PC-9 (cell line): ENCODE measurements at regions not wholly inside any gene's neighbourhood (a gene's known extent, or its start where the extent isn't known, plus 50 kb on each side); places are given as distances from the start of the nearest gene placed in this dataset.

Source experiments
- BruUV-seq: library from RNA; stranded (reverse); fragments of 400-500 nt; replicated peaks from 2 replicates; lab custom pipeline; 2021; lab: Mats Ljungman, UMichigan
- CTCF ChIA-PET: fragments of 300-600 bp; sonication (Branson Sonifier 250); formaldehyde crosslinking; loops from one replicate; lab custom pipeline; 2022; ENCODE audit warnings: antibody characterized with exemption; lab: Charles Lee
- POLR2A ChIA-PET: fragments of 300-600 bp; sonication (Branson Sonifier 250); formaldehyde crosslinking; loops from one replicate; lab custom pipeline; 2022; ENCODE audit warnings: antibody characterized with exemption; ENCODE audit not compliant: unreplicated experiment; lab: Charles Lee
- DNase-seq, 2 experiments: peaks; one replicate each; pipeline versions ENCODE4 v3.0.0 to v3.0.0-alpha.2; 2015 to 2022; ENCODE audit warnings: mixed read lengths in 1 of 2
- H2AFZ ChIP-seq: fragments of 200-600 bp; sonication (generic); 2 replicates; pipeline ENCODE4 v1.8.1; 2017; ENCODE audit warnings: antibody characterized with exemption
- H3F3A ChIP-seq: fragments of 200-600 bp; sonication (generic); 2 replicates; pipeline ENCODE4 v1.8.1; 2017; ENCODE audit warnings: antibody characterized with exemption, mild to moderate bottlenecking, low read depth; ENCODE audit not compliant: insufficient read depth
- H3K27ac ChIP-seq: fragments of 200-600 bp; sonication (generic); 2 replicates; pipeline ENCODE4 v1.6.1; 2016; ENCODE audit warnings: mixed run types
- H3K27me3 ChIP-seq: fragments of 200-600 bp; sonication (generic); 2 replicates; pipeline ENCODE4 v1.6.1; 2016; ENCODE audit warnings: low read depth, mixed run types; ENCODE audit not compliant: insufficient read depth
- H3K36me3 ChIP-seq: fragments of 200-600 bp; sonication (generic); 2 replicates; pipeline ENCODE4 v1.6.1; 2016; ENCODE audit warnings: low read depth, mixed run types
- H3K4me1 ChIP-seq: fragments of 200-600 bp; sonication (generic); replicated peaks from 2 replicates; pipeline ENCODE4 v1.6.1; 2016; ENCODE audit warnings: mixed run types; ENCODE audit not compliant: insufficient read depth
- H3K4me2 ChIP-seq: fragments of 200-600 bp; sonication (generic); 2 replicates; pipeline ENCODE4 v1.6.1; 2017; ENCODE audit warnings: mixed run types
- H3K4me3 ChIP-seq: fragments of 200-600 bp; sonication (generic); 2 replicates; pipeline ENCODE4 v1.6.1; 2016; ENCODE audit warnings: mixed run types
- H3K79me2 ChIP-seq: fragments of 200-600 bp; sonication (generic); 2 replicates; pipeline ENCODE4 v1.6.1; 2017; ENCODE audit warnings: low read depth, mixed run types
- H3K9me2 ChIP-seq: fragments of 200-600 bp; sonication (generic); 2 replicates; pipeline ENCODE4 v1.8.1; 2017; ENCODE audit warnings: mild to moderate bottlenecking; ENCODE audit not compliant: insufficient read depth
- H3K9me3 ChIP-seq: fragments of 200-600 bp; sonication (generic); 2 replicates; pipeline ENCODE4 v1.8.1; 2016; ENCODE audit warnings: low read depth; ENCODE audit not compliant: insufficient read depth
- H4K20me1 ChIP-seq: fragments of 200-600 bp; sonication (generic); 2 replicates; pipeline ENCODE4 v1.8.1; 2017; ENCODE audit not compliant: insufficient read depth
- EZH2 ChIP-seq: fragments of 200-600 bp; sonication (generic); IDR thresholded peaks from 2 replicates; pipeline ENCODE4 v1.8.0; 2017; ENCODE audit warnings: antibody characterized with exemption, low read depth
- intact Hi-C: fragments of 100-400 bp; cut with micrococcal nuclease; formaldehyde crosslinking; loops from one replicate; pipeline ENCODE4 v1.10.0; 2022; ENCODE audit not compliant: unreplicated experiment
- TF ChIP-seq, protein P1 (sequence below): fragments of 200-600 bp; sonication (generic); conservative IDR thresholded peaks from 2 replicates; pipeline ENCODE4 v1.6.1; 2017; ENCODE audit warnings: mixed run types, antibody characterized with exemption, mild to moderate bottlenecking, moderate library complexity

DNA sequence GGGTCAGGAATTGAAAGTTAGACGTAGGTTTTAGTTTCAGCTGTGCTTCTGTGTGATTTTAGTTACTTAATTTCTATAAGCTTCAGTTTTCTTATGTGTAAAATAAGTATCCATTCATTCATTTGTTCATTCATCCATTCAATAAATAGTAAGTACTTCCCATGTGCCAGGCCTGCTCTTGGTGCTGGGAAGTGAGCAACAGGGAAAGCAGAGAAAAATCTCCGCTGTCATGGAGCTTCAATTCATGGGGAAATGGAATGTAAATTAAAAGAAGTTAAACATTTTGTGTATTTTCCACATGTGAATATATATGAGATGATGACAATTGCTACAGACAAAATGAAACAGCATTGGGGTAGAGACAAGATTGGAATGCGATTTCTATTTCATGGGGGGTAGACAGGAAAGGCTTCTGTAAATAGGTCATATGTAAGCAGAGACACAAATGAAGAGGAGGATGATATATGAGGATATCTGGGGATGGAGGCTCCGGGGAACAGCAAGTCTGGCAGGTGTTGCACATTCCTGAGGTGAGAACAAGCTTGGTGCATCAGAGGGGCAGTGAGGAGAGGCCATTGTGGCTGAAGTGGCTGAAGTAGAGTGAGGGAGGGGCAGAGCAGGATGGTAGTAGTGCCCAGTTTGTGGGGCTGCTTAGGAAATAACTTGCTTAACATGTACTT is 66.2 kb downstream of the FHIP1A start:
- no TSS peak for BruUV-seq
- CTCF ChIA-PET = no interaction called here
- H2AFZ ChIP-seq = no peak overlapping the region

DNA sequence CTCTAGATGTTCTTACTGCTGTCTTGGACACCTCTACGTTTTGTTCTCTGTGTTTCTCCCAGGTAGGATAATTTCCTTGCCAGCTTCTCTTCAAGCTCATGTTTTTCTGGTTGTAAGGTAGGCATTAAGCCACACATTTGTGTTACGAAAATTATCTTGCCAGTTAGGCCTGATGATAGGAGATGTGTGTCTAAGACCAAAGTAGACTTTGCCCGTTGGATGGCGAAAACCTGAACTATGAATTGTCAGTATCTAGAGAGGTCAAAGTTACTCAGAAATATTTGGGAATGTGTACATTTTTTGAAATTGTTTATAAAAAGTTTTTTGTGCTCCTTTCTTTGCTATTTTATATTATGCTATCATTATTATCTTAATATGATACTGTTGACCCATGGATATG is 72.8 kb downstream of the FHIP1A start:
- peaks cover 16% of the 10 kb centered on the region for H3K4me1 ChIP-seq
- H3K79me2 ChIP-seq = peaks cover 5% of the 10 kb centered on the region; the same call in 1 of the 2 replicates
- no peaks in the 10 kb centered on the region for H3F3A ChIP-seq
- no peak overlapping the region for H3K4me2 ChIP-seq
- H3K36me3 ChIP-seq = no peaks in the 10 kb centered on the region
- ChIA-PET CTCF (no interaction called here), POLR2A (no interaction called here)
- no peaks in the 10 kb centered on the region for H3K9me3 ChIP-seq
- no peak for DNase-seq
- intact Hi-C loops = no loop called here
- BruUV-seq = no TSS peak
- no peak overlapping the region for H3K27ac ChIP-seq
- H3K4me3 ChIP-seq = no peak overlapping the region
- H3K27me3 ChIP-seq = no peaks in the 10 kb centered on the region
- H4K20me1 ChIP-seq = no peaks in the 10 kb centered on the region
- H3K9me2 ChIP-seq = no peaks in the 10 kb centered on the region
- no peak overlapping the region for H2AFZ ChIP-seq
- no peak for TF ChIP-seq EZH2
- TF ChIP-seq, protein P1, sequence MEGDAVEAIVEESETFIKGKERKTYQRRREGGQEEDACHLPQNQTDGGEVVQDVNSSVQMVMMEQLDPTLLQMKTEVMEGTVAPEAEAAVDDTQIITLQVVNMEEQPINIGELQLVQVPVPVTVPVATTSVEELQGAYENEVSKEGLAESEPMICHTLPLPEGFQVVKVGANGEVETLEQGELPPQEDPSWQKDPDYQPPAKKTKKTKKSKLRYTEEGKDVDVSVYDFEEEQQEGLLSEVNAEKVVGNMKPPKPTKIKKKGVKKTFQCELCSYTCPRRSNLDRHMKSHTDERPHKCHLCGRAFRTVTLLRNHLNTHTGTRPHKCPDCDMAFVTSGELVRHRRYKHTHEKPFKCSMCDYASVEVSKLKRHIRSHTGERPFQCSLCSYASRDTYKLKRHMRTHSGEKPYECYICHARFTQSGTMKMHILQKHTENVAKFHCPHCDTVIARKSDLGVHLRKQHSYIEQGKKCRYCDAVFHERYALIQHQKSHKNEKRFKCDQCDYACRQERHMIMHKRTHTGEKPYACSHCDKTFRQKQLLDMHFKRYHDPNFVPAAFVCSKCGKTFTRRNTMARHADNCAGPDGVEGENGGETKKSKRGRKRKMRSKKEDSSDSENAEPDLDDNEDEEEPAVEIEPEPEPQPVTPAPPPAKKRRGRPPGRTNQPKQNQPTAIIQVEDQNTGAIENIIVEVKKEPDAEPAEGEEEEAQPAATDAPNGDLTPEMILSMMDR = no peak

More for the DNA sequence above, 66.2 kb downstream of the FHIP1A start:
- Histone ChIP-seq H3K4me1 (peaks cover 16% of the 10 kb centered on the region), H3K79me2 (peaks cover 21% of the 10 kb centered on the region; the same call in 1 of the 2 replicates), H3K27me3 (no peaks in the 10 kb centered on the region), H3K4me2 (no peak overlapping the region), H4K20me1 (no peaks in the 10 kb centered on the region), H3K9me3 (no peaks in the 10 kb centered on the region), H3K36me3 (no peaks in the 10 kb centered on the region), H3K27ac (no peak overlapping the region), H3F3A (no peaks in the 10 kb centered on the region), H3K9me2 (no peaks in the 10 kb centered on the region), H3K4me3 (no peak overlapping the region)
- intact Hi-C loops = no loop called here
- TF ChIP-seq, protein P1 = no peak
- TF ChIP-seq EZH2 = no peak
- POLR2A ChIA-PET = interaction anchor here (0.7 kb wide), 1 partner anchor 9 kb away, joined by 3 read pairs; no protein-coding TSS in a partner anchor
- no peak for DNase-seq

DNA sequence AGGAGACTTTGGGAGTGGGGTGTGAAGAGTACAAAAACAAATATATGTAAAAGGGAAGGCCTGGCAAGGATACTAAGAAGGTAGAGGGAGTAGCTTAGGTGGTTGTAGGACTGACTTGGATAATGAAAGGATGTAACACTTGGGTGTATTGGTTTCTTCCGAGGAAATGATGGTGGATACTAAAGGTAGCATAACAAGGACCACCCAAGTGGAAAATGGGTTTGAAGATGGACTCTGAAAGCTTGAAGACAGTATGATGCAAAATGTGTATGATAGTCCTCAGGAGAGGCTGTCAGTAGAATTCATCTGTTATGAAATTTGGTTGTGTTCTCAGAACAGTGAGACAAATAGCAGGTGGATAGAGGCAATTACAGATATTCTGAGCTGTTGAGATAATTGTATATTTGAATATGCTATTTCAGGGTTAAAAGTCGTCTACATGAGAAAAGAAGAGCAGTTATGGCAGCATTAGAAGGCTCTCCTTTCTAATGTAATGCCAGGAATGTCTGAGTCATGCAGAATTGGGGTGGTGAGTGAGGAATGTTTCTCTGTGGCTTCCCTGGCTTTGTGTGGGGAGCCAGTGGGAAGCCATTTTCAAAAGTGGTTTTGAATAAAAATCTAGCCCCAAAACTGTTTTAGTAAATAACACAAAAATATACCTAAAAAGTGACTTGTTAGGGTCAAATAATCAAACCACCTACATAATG is 75.6 kb downstream of the FHIP1A start:
- Histone ChIP-seq H3K9me2 (no peaks in the 10 kb centered on the region), H3K9me3 (no peaks in the 10 kb centered on the region), H3K27ac (peak overlapping the region; percentile 54), H3K36me3 (no peaks in the 10 kb centered on the region), H4K20me1 (no peaks in the 10 kb centered on the region), H3K4me1 (peaks cover 27% of the 10 kb centered on the region), H3K4me3 (no peak overlapping the region), H3K27me3 (no peaks in the 10 kb centered on the region), H3F3A (peaks cover 5% of the 10 kb centered on the region; the same call in 1 of the 2 replicates), H3K79me2 (peaks cover 5% of the 10 kb centered on the region; the same call in 1 of the 2 replicates), H3K4me2 (peak overlapping the region; percentile 28; the same call in 1 of the 2 replicates), H2AFZ (no peak overlapping the region)
- TF ChIP-seq, protein P1 = no peak
- no peak for TF ChIP-seq EZH2
- ChIA-PET POLR2A (interaction anchor here (0.5 to 0.9 kb wide), 8 partner anchors 16 to 1549 kb away, joined by 3 to 12 read pairs (median 5); no protein-coding TSS in a partner anchor), CTCF (interaction anchor here (0.6 to 0.8 kb wide), 4 partner anchors 73 to 367 kb away, joined by 3 to 5 read pairs (median 4); no protein-coding TSS in a partner anchor)
- no TSS peak for BruUV-seq
- intact Hi-C loops = loop anchor here (1.0 to 2.0 kb wide), 6 partner anchors 15 to 120 kb away; no protein-coding TSS in a partner anchor
- peak; percentile 57 to 76 for DNase-seq
